ENCODE measurements at regions not wholly inside any gene's neighbourhood (a gene's known extent, or its start where the extent isn't known, plus 50 kb on each side); places are given as distances from the start of the nearest gene placed in this dataset.

- H3K36me3 Mint-ChIP-seq, result no peaks in the 10 kb centered on the region
- H3K9me3 Mint-ChIP-seq, result peaks cover 0 to 7% (median 2%) of the 10 kb centered on the region in 3 donors
- H3K27ac Mint-ChIP-seq, result peak overlapping the region; percentile 1 to 63 (median 4)
- peaks cover 10 to 24% (median 15%) of the 10 kb centered on the region in 3 donors for H3K4me1 Mint-ChIP-seq
- H3K27me3 Mint-ChIP-seq, result no peaks in the 10 kb centered on the region
- H3K4me3 Mint-ChIP-seq, result peak overlapping the region in 2 of 4 donors; percentile 63 to 91
Measured at GRCh38 chr3:59262076-59262498, 212.3 kb upstream of the CFAP20DC start.

DNA sequence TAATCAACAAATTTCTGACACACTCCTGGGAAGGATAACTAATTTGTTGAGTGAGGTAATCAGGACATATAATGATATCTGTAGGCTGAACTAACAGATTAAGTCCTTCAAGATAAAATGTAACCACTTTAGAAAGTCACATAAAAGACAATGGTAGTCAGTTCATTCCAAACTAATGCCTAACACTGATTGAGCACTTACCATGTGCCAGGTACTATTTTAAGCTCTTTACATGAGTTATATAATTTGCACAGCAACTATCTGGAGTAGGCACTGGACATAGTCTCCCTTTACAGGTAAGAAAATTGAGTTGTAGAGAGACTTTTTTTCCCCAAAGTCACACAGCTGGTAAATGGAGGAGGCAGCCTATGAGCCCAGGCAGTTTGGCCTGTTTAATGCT, 211.2 kb upstream of the CFAP20DC start:
- Mint-ChIP-seq H3K27me3 (no peaks in the 10 kb centered on the region), H3K27ac (peak overlapping the region in 1 of 3 donors; percentile 31), H3K9me3 (peaks cover 0 to 7% (median 2%) of the 10 kb centered on the region in 3 donors), H3K36me3 (no peaks in the 10 kb centered on the region), H3K4me3 (no peak overlapping the region), H3K4me1 (peaks cover 10 to 24% (median 15%) of the 10 kb centered on the region in 3 donors)

DNA sequence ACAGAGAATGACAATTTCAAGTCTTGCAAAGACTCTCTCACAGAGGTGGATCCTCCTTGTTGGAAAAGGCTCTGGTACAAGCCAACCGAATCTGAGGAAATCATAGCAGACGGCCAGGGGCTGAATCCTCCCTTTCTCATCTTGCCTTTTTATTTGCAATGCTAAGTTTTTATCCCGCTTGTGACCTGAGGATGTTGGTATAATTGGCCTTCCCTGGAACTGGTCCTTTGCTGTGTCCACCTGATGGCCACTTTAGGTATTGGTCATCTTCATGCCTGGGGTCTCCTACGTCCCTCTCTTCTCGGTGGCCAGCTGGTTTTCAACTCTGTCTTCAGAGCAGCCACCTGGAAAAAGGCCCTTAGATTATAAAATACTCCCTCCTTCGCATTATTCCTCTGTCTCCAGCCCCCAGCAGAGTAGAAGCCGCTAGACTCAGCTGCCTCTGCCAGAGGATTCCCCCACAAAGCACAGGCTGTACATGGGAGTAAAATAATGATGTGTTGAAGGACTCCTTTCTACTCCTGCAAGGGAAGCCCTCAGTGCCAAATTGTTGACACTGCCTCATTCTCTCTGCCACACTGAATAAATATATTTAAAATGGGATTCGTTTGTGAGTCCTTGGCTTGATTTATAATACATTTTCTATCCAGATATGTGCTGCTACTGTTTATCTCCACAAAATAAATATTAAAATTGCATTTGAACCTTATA, 208.9 kb upstream of the CFAP20DC start:
- peaks cover 0 to 2% (median 0%) of the 10 kb centered on the region in 3 donors for H3K9me3 Mint-ChIP-seq
- H3K27me3 Mint-ChIP-seq, result no peaks in the 10 kb centered on the region
- no peak overlapping the region for H3K4me3 Mint-ChIP-seq

DNA sequence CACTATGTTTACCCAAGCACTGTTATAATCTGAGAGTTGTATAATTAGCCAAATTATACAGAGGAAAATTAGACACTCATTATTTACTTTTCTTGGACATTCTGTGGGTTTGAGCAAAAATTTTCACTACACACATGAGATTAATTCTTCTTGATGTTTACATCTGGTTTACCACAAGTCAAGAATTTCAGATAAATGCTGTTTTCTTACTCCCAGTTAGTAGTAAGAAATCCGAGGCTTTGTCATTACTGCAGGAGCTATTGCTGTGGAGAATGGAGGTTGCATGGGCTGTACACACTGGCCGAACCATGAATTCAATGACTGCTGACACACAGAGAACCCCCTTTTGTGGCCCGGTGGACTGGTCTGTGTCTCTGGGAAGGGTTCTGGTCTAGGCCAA, 207.7 kb upstream of the CFAP20DC start:
- no peak overlapping the region for H3K27ac Mint-ChIP-seq
- H3K4me3 Mint-ChIP-seq, result no peak overlapping the region
- H3K4me1 Mint-ChIP-seq, result peaks cover 6 to 14% (median 7%) of the 10 kb centered on the region in 3 donors
- H3K27me3 Mint-ChIP-seq, result no peaks in the 10 kb centered on the region
- no peaks in the 10 kb centered on the region for H3K36me3 Mint-ChIP-seq
- no peaks in the 10 kb centered on the region for H3K9me3 Mint-ChIP-seq

More for the DNA sequence above, 208.9 kb upstream of the CFAP20DC start:
- Mint-ChIP-seq H3K27ac (no peak overlapping the region), H3K36me3 (no peaks in the 10 kb centered on the region), H3K4me1 (peaks cover 10 to 23% (median 13%) of the 10 kb centered on the region in 3 donors)

- Mint-ChIP-seq H3K27ac (no peak overlapping the region), H3K4me3 (no peak overlapping the region), H3K27me3 (no peaks in the 10 kb centered on the region), H3K36me3 (no peaks in the 10 kb centered on the region), H3K4me1 (peaks cover 0 to 5% (median under 1%) of the 10 kb centered on the region in 3 donors), H3K9me3 (no peaks in the 10 kb centered on the region)
Measured at GRCh38 chr3:59256230-59256629, 206.4 kb upstream of the CFAP20DC start.

DNA sequence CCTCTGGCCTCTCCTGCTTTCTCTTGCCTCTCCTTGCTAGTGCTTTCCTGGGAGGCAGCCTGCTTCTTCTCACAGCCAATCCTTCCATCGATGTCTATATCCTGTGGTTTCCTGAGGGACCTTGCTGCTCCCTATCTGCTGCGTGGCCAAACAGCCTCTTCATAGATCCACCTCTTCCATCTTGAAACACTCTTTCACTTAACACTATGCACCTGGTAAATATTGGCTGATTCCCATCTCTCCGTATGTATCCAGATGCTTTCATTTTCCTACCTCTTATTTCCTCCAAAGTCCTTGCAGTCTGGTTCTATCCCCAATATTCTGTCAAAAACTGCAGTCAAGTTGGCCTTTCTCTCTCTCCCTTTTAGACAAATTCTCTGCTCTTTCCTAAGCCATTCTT, 205.2 kb upstream of the CFAP20DC start:
- H3K4me3 Mint-ChIP-seq, result no peak overlapping the region
- H3K9me3 Mint-ChIP-seq, result no peaks in the 10 kb centered on the region
- H3K27me3 Mint-ChIP-seq, result no peaks in the 10 kb centered on the region
- no peak overlapping the region for H3K27ac Mint-ChIP-seq
- peaks cover 0 to 5% (median 0%) of the 10 kb centered on the region in 3 donors for H3K4me1 Mint-ChIP-seq
- H3K36me3 Mint-ChIP-seq, result no peaks in the 10 kb centered on the region

GRCh38 chr3:59254433-59254832, 204.6 kb upstream of the CFAP20DC start:
- peaks cover 0 to 2% (median 0%) of the 10 kb centered on the region in 3 donors for H3K9me3 Mint-ChIP-seq
- H3K36me3 Mint-ChIP-seq, result no peaks in the 10 kb centered on the region
- peaks cover 0 to 5% (median 0%) of the 10 kb centered on the region in 3 donors for H3K4me1 Mint-ChIP-seq
- no peak overlapping the region for H3K4me3 Mint-ChIP-seq
- no peaks in the 10 kb centered on the region for H3K27me3 Mint-ChIP-seq
- no peak overlapping the region for H3K27ac Mint-ChIP-seq

DNA sequence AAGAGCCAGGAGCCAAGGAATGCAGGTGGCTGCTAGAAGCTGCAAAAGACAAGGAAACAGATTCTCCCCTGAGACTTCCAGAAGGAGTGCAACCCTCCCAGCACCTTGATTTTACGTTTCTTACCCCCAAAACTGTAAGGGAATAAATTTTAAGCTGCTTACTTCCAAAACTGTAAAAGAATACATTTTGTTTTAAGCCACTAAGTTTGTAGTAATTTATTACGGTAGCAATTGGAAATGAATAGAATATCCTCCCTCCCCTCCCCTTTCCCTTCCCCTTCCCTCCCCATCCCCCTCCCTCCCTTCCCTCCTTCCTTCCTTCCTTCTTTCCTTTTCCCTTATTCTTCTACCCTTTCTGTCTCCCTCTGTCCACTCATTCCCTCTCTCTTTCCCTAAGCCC, 203.7 kb upstream of the CFAP20DC start:
- peak overlapping the region in 1 of 3 donors; percentile 8 for H3K27ac Mint-ChIP-seq
- H3K27me3 Mint-ChIP-seq, result no peaks in the 10 kb centered on the region
- H3K36me3 Mint-ChIP-seq, result no peaks in the 10 kb centered on the region
- peaks cover 2 to 11% (median 5%) of the 10 kb centered on the region in 3 donors for H3K9me3 Mint-ChIP-seq
- no peak overlapping the region for H3K4me3 Mint-ChIP-seq
- H3K4me1 Mint-ChIP-seq, result peaks cover 0 to 4% (median 0%) of the 10 kb centered on the region in 3 donors

GRCh38 chr3:59251869-59252268, 202.0 kb upstream of the CFAP20DC start:
- H3K9me3 Mint-ChIP-seq, result peaks cover 2 to 13% (median 5%) of the 10 kb centered on the region in 3 donors
- H3K27ac Mint-ChIP-seq, result no peak overlapping the region
- no peak overlapping the region for H3K4me3 Mint-ChIP-seq
- peaks cover 7 to 10% (median 8%) of the 10 kb centered on the region in 3 donors for H3K4me1 Mint-ChIP-seq
- no peaks in the 10 kb centered on the region for H3K27me3 Mint-ChIP-seq
- no peaks in the 10 kb centered on the region for H3K36me3 Mint-ChIP-seq

DNA sequence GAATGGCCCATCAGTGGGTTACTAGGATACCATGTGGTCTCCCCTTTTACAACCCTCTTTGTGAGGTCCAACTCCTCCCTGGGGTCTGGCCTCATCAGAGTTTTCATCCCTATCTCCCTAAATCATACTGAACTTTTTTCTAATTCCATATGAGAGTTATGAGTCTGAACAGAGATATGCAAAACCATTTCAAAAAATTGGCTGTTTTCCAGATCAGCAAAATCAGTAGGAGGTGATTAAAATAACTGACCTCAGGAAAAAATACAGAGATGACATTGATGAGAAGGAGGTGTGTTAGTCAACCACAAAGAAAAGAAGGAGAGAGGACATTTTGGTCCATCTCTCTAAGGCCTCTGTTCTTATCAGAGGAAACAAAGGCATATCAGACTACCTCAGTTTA, 200.8 kb upstream of the CFAP20DC start:
- Mint-ChIP-seq H3K4me1 (peaks cover 20 to 21% (median 20%) of the 10 kb centered on the region in 3 donors), H3K4me3 (no peak overlapping the region), H3K9me3 (peaks cover 2 to 13% (median 5%) of the 10 kb centered on the region in 3 donors), H3K27me3 (no peaks in the 10 kb centered on the region), H3K36me3 (no peaks in the 10 kb centered on the region), H3K27ac (no peak overlapping the region)

DNA sequence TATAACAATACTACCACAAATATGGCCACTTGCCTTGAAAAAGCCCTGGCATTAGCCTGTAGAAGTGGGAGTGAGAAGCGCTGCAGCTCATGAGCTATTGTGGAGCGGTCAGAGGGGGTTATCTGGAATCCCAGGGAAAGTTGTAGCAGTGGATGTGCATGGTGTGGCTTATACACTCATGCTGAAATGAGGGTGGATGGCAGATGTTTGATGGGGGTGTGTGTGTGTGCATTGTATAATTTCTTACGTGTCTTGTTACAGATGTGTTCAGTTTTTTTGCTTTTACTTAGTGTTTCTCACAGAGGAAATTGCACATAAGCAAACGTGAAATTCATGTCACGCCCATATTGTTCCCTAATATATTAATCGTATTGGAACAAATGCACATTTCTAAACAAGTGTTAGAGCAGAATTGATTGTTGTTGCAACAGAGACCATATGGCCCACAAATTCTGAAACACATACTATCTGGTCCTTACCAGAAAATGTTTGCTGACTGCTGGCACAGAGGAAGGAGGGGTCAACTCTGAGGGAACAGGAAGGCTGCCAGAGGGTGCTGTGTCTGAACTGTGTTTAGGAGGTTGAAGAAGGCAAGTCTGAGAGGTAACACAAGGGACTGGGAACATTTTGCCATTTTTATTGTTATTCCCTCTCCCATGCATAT, 200.0 kb upstream of the CFAP20DC start:
- H3K27me3 Mint-ChIP-seq, result no peaks in the 10 kb centered on the region
- peaks cover 21 to 25% (median 22%) of the 10 kb centered on the region in 3 donors for H3K4me1 Mint-ChIP-seq
- peaks cover 2 to 13% (median 5%) of the 10 kb centered on the region in 3 donors for H3K9me3 Mint-ChIP-seq
- peak overlapping the region in 1 of 3 donors; percentile 13 for H3K27ac Mint-ChIP-seq
- H3K36me3 Mint-ChIP-seq, result no peaks in the 10 kb centered on the region
- no peak overlapping the region for H3K4me3 Mint-ChIP-seq

GRCh38 chr3:59249004-59249403, 199.2 kb upstream of the CFAP20DC start:
- H3K27me3 Mint-ChIP-seq, result no peaks in the 10 kb centered on the region
- no peak overlapping the region for H3K4me3 Mint-ChIP-seq
- H3K9me3 Mint-ChIP-seq, result peaks cover 2 to 13% (median 5%) of the 10 kb centered on the region in 3 donors
- H3K36me3 Mint-ChIP-seq, result no peaks in the 10 kb centered on the region
- H3K4me1 Mint-ChIP-seq, result peaks cover 21 to 25% (median 22%) of the 10 kb centered on the region in 3 donors
- no peak overlapping the region for H3K27ac Mint-ChIP-seq

- Mint-ChIP-seq H3K9me3 (peaks cover 2 to 13% (median 5%) of the 10 kb centered on the region in 3 donors), H3K27me3 (no peaks in the 10 kb centered on the region), H3K36me3 (no peaks in the 10 kb centered on the region), H3K4me3 (peak overlapping the region in 2 of 4 donors; percentile 1 to 86), H3K27ac (peak overlapping the region in 2 of 3 donors; percentile 14 to 51), H3K4me1 (peaks cover 21 to 23% (median 22%) of the 10 kb centered on the region in 3 donors)
Measured at GRCh38 chr3:59247402-59247841, 197.6 kb upstream of the CFAP20DC start.

DNA sequence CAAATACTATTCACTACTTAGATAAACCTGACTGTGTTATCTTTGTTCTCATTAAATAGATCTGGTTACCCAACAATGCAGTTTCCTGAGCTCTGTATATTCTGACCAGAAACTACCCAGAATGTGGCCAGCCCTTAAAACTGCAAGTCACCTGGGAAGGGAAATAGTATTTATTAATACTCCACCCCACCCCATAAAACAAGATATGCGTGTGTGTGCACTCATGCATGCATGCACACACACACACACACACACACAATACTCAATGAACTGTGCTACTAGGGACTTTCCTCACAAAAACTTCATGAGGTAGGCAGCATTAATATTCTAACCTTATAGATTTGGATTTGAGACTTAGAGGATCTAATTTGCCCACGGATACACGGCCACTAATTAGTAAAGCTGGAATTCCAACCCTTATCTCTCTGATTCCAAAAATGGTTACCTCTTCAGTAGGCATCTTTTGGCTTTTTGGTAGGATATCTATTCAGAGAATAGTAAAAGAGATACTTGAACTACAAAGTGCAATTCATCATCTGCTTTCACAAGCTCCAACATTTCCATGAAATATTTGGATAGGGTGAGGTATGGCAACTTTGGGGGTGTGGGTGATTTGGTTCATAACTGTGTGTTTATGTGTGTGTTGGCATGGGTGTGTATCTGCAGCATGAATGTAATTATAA, 197.0 kb upstream of the CFAP20DC start:
- Mint-ChIP-seq H3K27ac (peak overlapping the region; percentile 14 to 51 (median 21)), H3K27me3 (no peaks in the 10 kb centered on the region), H3K4me3 (peak overlapping the region in 3 of 4 donors; percentile 1 to 86 (median 10)), H3K9me3 (peaks cover 2 to 13% (median 5%) of the 10 kb centered on the region in 3 donors), H3K4me1 (peaks cover 21 to 22% (median 21%) of the 10 kb centered on the region in 3 donors), H3K36me3 (no peaks in the 10 kb centered on the region)
